ENCODE measurements at regions not wholly inside any gene's neighbourhood (a gene's known extent, or its start where the extent isn't known, plus 50 kb on each side); places are given as distances from the start of the nearest gene placed in this dataset.

DNA sequence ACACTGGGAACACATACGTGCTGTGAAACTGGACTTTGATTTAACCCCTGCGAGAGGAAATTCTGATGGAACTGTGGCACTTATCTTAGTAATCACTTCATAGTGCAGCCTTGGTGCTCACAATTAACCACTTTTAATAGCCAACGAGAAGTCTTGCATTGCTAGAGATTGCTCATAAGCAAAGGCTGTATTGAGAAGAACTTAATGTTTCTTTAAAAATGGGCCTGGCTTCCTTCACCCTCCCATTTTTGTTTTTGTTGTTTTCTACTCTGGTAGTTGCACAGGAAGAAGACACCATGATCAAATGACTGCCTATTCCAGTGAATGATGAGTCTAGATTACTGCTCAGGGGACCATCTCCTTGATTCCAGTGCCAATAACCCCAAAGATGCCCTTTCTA lies 52.5 kb upstream of the NKAP start:
- Mint-ChIP-seq H3K9me3 (ENCODE audit: insufficient read depth) (no peaks in the 10 kb centered on the region), H3K4me3 (no peak overlapping the region), H3K27ac (no peak overlapping the region), H3K27me3 (peaks cover 50% of the 10 kb centered on the region), H3K4me1 (peaks cover 27% of the 10 kb centered on the region)
- no peaks in the 10 kb centered on the region for H3K36me3 ChIP-seq (replicated peaks in 1 of 2; ENCODE audit: control extremely low read depth in 1 of 2, control insufficient read depth in 1 of 2, extremely low read depth in 1 of 2, insufficient read depth in 2 of 2, low read length in 1 of 2)
- no peak for DNase-seq
- H3K4me3 ChIP-seq (ENCODE audit: control extremely low read depth in 1 of 5, extremely low read depth in 1 of 5, insufficient read depth in 1 of 5, low read depth in 2 of 5, low read length in 4 of 5), result no peak overlapping the region
- WGBS (ENCODE audit: insufficient coverage), result no CpG with 5 or more reads among the region's 3 CpGs
- POLR2A ChIA-PET, result no interaction called here
- H4K20me1 ChIP-seq (ENCODE audit: control insufficient read depth, insufficient read depth, low read length, poor library complexity, severe bottlenecking), result no peaks in the 10 kb centered on the region
- no peak overlapping the region for H3K27ac ChIP-seq (ENCODE audit: low read length in 2 of 2)
- H3K27me3 ChIP-seq (replicated peaks in 1 of 4; ENCODE audit: control extremely low read depth in 1 of 4, control insufficient read depth in 3 of 4, insufficient read depth in 4 of 4, low read length in 3 of 4), result peaks cover 0 to 88% (median 68%) of the 10 kb centered on the region in 4 experiments
- TF ChIP-seq, protein P1, sequence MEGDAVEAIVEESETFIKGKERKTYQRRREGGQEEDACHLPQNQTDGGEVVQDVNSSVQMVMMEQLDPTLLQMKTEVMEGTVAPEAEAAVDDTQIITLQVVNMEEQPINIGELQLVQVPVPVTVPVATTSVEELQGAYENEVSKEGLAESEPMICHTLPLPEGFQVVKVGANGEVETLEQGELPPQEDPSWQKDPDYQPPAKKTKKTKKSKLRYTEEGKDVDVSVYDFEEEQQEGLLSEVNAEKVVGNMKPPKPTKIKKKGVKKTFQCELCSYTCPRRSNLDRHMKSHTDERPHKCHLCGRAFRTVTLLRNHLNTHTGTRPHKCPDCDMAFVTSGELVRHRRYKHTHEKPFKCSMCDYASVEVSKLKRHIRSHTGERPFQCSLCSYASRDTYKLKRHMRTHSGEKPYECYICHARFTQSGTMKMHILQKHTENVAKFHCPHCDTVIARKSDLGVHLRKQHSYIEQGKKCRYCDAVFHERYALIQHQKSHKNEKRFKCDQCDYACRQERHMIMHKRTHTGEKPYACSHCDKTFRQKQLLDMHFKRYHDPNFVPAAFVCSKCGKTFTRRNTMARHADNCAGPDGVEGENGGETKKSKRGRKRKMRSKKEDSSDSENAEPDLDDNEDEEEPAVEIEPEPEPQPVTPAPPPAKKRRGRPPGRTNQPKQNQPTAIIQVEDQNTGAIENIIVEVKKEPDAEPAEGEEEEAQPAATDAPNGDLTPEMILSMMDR (IDR thresholded peaks at IDR 0.05), result no peak
- no peak for TF ChIP-seq EZH2 (IDR thresholded peaks at IDR 0.05; ENCODE audit: borderline replicate concordance, insufficient read depth, low read depth, low read length, poor library complexity, severe bottlenecking)
- H2AFZ ChIP-seq (ENCODE audit: insufficient read depth, low read depth, low read length, poor library complexity, severe bottlenecking), result no peak overlapping the region
- no peaks in the 10 kb centered on the region for H3K79me2 ChIP-seq (ENCODE audit: control insufficient read depth, insufficient read depth, low read length)
- no peak overlapping the region for H3K9ac ChIP-seq (ENCODE audit: low read length)
- intact Hi-C loops (cut with micrococcal nuclease), result no loop called here
- H3K4me1 ChIP-seq (ENCODE audit: control insufficient read depth in 2 of 2, insufficient read depth in 2 of 2, low read length in 2 of 2), result peaks cover 36 to 42% of the 10 kb centered on the region in 2 donors
- no peak for ATAC-seq (ENCODE audit: low read depth)
- peaks cover 0 to 18% (median 0%) of the 10 kb centered on the region in 3 donors for H3K9me3 ChIP-seq (ENCODE audit: control extremely low read depth in 1 of 3, control insufficient read depth in 2 of 3, insufficient read depth in 1 of 3, low read length in 2 of 3)
- H3K4me2 ChIP-seq (replicated peaks; ENCODE audit: low read depth, low read length, poor library complexity, severe bottlenecking), result no peak overlapping the region
- CTCF ChIA-PET, result no interaction called here

All from B cell (primary cell).